Stimulated activated CD8-positive, alpha-beta memory T cell treated with anti-CD3 and anti-CD28 coated beads, Interleukin-15, amount 100 ng/mL, for 48 hours (primary cell): ENCODE measurements at regions not wholly inside any gene's neighbourhood (a gene's known extent, or its start where the extent isn't known, plus 50 kb on each side); places are given as distances from the start of the nearest gene placed in this dataset.

Experiments
- DNase-seq, 2 donors: peaks; one replicate each; pipeline ENCODE4 v3.0.0-alpha.2; 2020; ENCODE audit warnings: low read depth in 2 of 2

- no peak for DNase-seq
Observed at GRCh38 chr7:424301-424935, 95.2 kb downstream of the PDGFA start.

- DNase-seq = no peak
Observed at GRCh38 chr7:424961-425793, 94.5 kb downstream of the PDGFA start.

DNA sequence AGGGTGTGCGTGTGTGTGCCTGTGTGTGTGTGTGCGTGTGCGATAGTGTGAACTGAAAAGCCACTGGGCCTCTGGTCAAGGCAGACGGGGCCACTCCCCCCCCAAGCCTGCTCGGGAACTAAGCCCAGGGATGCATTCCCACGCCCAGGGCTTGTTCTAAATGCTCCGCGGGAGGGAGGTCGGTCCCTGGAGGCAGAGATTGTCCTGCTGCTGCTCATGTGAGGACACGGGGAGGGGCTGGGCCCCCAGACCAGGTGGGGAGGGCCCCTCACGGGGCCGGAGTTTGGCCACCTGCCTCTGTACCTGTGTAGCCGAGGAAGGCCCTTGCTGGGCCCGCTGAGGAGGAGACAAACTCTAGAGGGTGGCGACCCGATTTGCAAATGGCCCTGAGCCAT is 93.9 kb downstream of the PDGFA start:
- no peak for DNase-seq

- DNase-seq = no peak
Observed at GRCh38 chr7:426510-426909, 93.1 kb downstream of the PDGFA start.

DNA sequence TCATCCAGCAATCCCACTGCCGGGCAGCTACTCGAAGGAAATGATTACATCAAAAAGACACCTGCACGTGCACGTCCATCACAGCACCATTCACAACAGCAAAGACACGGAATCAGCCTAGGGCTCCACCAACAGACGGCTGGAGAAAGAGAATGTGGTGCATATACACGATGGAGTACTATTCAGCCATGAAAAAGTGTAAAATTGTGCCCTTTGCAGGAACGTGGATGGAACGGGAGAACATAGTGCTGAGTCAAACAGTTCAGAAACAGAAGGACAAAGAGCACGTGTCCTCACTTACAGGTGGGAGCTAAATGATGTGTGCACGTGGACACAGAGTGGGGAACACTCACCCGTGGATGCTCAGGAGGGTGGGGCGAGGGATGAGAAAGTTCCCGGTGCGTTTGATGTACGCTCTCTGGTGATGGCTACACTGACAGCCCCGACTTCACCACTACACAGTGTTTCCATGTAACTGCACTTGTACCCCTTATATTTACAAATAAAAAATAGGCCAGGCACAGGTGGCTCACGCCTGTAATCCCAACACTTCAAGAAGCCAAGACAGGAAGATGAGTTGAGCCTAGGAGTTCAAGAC is 92.0 kb downstream of the PDGFA start:
- DNase-seq = no peak

DNA sequence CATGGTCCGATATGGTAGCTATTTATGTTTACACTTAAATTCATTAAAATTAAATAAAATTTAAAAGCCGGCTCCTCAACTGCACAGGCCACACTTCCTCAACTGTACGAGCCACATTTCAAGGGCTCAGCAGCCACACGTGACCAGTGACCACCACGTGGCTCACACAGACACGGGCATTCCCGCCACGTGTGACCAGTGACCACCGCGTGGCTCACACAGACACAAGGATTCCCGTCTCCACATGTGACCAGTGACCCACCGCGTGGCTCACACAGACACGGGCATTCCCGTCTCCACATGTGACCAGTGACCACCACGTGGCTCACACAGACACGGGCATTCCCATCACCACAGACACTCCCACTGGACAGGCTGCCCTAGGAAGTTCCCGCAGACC is 91.3 kb downstream of the PDGFA start:
- DNase-seq = no peak

DNA sequence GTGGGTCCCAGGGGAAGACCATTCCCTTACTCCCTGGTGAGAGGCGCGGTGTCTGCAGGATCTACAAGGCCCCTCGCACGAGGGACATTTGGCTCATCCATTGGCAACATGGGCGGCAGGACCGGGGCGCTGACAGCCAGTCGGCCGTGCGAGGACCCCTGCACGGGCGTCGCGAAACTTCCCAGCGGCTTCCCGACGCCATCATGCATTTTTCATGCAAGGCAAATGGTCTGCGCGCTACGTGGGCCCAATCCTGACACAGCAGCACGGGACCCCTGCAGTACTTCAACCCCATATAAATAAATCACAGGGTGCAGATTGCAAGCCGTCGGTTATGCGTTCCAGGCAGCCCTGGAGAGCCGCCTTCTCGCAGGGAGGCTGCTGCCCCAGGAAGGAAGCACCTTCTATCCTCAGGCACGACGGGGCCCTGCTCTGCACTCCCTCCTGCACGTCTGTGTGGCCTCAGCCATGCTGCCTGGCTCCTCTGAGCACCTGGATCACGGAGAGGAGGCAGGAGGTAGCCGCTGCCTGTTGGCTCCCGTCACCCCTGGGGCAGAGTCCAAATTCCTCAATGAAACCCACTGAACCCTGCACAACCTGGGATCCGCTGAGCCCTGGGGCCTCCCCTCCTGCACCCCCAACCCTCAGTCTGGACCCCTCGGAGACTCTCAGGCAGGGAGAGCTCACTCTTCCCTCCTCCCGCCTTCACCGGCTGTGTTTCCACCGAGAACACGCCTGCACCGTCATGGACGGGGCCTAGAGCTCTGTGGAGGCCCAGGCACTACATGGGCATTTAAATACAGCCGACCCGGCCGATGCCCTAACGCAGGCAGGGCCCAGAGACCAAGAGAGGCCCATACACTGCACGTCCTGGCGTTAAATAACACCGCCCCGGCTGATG is 90.5 kb downstream of the PDGFA start:
- DNase-seq = no peak

DNA sequence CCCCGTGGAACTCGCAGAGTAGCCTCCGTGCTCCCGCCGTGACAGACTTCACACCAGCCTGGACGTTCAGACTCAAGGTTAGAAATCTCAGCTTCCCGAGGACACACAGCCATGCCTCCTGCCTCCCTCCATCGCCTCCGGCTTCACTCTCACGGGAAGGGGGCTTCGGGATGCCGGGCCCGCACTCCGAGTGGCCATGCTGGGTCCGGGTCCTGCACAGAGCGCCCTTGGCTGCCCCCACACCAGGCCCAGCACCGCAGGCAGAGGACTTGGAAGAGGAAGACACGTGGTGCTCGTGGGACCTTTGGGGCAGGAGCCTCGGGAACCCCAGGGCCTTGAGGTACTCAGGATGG is 89.8 kb downstream of the PDGFA start:
- no peak for DNase-seq

DNA sequence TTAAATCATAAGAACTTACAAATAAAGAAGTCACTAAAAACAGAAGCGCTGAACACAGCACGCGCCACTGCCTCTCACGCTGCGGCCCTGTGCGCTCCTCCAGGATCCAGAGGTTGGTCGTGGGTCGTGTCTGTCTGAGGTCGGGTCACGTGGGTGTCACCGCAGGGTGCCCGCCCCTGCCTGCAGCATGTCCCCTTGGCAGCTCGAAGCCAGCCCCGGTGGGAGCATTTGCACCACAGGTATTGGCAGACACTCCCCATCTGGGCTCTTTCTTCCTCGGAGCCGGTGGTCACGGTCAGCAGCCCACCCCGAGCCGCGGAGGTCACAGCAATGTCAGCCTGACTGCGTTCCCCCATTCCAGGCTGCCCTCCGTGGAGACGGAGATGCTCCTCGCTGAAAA is 88.6 kb downstream of the PDGFA start:
- no peak for DNase-seq

GRCh38 chr7:431658-432111 is 88.0 kb downstream of the PDGFA start:
- DNase-seq = no peak

DNA sequence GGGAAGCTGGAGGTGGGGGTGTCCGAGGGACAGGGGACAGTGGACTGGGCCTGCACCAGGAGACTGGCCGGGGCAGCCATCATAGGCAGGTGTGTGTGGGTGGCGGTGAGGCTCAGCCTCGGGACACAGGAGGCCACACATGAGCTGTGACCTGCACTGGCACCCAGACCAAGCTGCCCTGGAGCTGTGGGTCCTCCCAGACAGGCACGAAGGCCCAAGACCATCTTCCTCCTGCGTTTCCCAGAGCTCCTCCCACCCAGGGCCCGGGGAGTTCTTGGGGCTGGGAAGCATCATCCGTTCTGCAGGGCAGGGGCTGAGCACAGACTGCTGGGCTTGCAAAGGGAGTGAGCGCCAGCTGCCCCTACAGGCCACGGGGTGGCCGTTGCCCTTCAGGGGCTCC is 87.4 kb downstream of the PDGFA start:
- no peak for DNase-seq

- no peak for DNase-seq
Observed at GRCh38 chr7:432933-433332, 86.7 kb downstream of the PDGFA start.

GRCh38 chr7:433558-433957 is 86.1 kb downstream of the PDGFA start:
- no peak for DNase-seq

DNA sequence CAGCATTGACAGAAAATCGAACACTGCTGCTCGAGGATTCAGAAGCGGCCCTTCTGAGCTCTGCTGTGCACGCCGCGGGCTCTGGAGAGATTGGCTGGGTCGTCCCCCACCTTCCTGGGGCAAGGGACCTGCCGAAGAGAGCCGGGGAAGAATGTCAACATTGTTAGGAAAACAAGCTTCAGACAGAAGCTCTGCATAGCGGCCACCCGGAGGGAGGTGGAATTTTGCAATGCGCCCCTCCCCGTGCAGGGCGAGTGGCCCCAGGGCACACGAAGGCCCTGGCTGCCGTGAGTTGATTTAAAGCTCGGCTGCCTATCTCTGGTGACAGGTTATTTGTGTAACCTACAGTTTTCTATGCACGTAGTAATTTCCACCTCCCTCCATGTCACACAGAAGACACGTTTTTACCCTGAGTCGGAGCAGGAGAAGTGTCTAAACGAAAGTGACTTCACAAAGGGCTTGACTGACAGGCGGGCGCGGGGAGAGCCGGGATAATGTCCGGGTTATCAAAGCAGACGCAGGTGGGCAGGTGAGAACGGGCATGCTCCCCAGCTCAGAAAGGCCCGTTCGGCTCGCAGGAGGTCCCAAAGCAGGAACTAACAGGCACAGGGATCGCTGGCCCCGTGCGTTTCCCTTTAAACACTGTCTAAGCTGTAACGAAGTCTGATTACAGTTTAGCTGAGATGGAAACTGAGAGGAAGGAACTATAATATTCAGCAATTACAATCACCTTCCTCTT is 84.6 kb downstream of the PDGFA start:
- no peak for DNase-seq

DNA sequence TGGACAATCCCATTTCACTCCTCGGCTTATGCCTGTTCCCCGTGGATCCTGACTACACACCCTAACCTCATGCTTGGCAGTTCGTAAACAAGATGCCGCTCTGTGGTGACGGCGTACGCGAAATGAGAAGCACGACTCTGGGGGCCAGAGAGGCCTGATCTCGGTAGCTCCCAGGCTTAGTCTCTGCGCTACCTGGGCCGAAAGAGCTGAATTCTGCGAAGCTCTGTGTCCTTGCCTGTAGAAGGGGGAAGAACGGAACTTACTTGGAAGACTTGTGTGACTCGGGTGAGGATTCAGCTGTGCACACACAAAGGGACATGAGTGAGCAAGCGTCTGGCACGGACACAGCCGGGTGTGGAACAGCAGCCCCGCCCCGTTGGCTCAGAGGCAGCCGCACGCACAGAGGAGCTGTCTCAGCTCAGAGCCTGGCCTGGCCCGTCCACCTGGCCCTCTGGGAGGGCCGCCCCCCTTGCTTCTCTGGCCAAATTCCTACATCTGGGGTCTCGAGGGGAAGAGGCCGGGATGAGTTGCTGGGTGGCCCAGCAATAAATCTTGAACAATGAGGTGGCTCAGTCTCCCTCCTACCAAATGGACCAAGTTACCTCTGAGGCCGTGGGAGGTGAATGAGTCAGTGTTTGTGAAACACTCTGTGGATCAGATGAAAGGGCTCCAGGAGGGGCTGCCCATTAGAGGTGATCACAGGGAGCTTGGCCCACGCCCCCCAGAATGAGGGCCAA is 83.8 kb downstream of the PDGFA start:
- DNase-seq = no peak

GRCh38 chr7:436367-437128 is 83.1 kb downstream of the PDGFA start:
- DNase-seq = no peak

- DNase-seq = no peak
Observed at GRCh38 chr7:437329-438251, 82.1 kb downstream of the PDGFA start.

- no peak for DNase-seq
Observed at GRCh38 chr7:438361-438760, 81.3 kb downstream of the PDGFA start.

GRCh38 chr7:438916-439315 is 80.7 kb downstream of the PDGFA start:
- DNase-seq = no peak
